Left lung (tissue), 4 donors: ENCODE measurements at regions not wholly inside any gene's neighbourhood (a gene's known extent, or its start where the extent isn't known, plus 50 kb on each side); places are given as distances from the start of the nearest gene placed in this dataset.

Source experiments
- ATAC-seq: fragments of 200-7000 bp; cut with Tn5 transposase; one replicate; pipeline ENCODE4 v1.9.1; 2020; ENCODE audit warnings: moderate library complexity
- DNase-seq, 4 donors: peaks; one replicate each; pipeline ENCODE4 v3.0.0-alpha.2; 2013 to 2020
- H3K27ac ChIP-seq, 2 donors: fragments of 200-600 bp; sonication (generic) in 1 of 2; one replicate each; pipeline versions ENCODE4 v1.5.0 to v1.8.0; 2020 to 2021
- H3K27me3 ChIP-seq, 2 donors: fragments of 200-600 bp; sonication (generic) in 1 of 2; one replicate each; pipeline versions ENCODE4 v1.5.0 to v1.8.0; 2020 to 2021
- H3K36me3 ChIP-seq, 2 donors: fragments of 200-600 bp; sonication (generic) in 1 of 2; one replicate each; pipeline versions ENCODE4 v1.5.0 to v1.8.0; 2020 to 2021
- H3K4me1 ChIP-seq, 2 donors: fragments of 200-600 bp; one replicate each; pipeline ENCODE4 v1.8.0; 2021
- H3K4me3 ChIP-seq, 2 donors: fragments of 200-600 bp; sonication (generic) in 1 of 2; one replicate each; pipeline versions ENCODE4 v1.5.0 to v1.8.0; 2020 to 2021; ENCODE audit warnings: mild to moderate bottlenecking in 1 of 2
- H3K9me3 ChIP-seq, 2 donors: fragments of 200-600 bp; sonication (generic) in 1 of 2; one replicate each; pipeline versions ENCODE4 v1.5.0 to v1.8.0; 2020 to 2021
- intact Hi-C, 2 donors: fragments of 100-400 bp; cut with DNase I; formaldehyde crosslinking; loops; one replicate each; pipeline versions ENCODE4 v1.11.2 to v1.14.2; 2022
- TF ChIP-seq, protein P1 (sequence below), 2 donors: fragments of 200-600 bp; sonication (generic) in 1 of 2; IDR thresholded peaks; one replicate each; pipeline versions ENCODE4 v1.5.0 to v1.8.0; 2021; ENCODE audit warnings: antibody characterized with exemption in 2 of 2
- donor health status: DM: no; HTN: yes; CAD: no.
- donor health status: DM: no; HTN: no; CAD: no.

DNA sequence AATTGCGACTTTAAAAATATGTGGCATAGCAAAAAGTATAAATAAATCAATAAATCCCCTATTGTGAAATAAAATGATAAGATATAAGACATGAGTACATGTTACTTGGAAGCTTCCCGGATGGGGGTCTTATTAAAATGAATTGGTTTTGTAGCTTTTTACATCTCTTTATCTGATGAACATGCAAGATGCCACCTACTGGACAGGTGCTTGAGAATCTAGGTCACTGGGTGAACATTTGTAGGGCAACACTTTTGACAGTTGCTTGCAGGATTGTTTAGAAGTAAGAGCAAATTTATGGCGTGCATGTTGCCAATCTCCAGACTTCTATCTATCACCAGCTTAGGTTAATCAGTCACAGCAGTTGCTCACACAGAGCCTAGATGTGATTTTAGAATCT is 362.7 kb upstream of the SUCLG2 start:
- ATAC-seq (no peak), DNase-seq (no peak)
- Histone ChIP-seq H3K4me1 (no peaks in the 10 kb centered on the region), H3K27me3 (no peaks in the 10 kb centered on the region), H3K27ac (no peak overlapping the region), H3K9me3 (no peaks in the 10 kb centered on the region), H3K36me3 (no peaks in the 10 kb centered on the region), H3K4me3 (no peak overlapping the region)
- intact Hi-C loops: no loop called here
- TF ChIP-seq, protein P1, sequence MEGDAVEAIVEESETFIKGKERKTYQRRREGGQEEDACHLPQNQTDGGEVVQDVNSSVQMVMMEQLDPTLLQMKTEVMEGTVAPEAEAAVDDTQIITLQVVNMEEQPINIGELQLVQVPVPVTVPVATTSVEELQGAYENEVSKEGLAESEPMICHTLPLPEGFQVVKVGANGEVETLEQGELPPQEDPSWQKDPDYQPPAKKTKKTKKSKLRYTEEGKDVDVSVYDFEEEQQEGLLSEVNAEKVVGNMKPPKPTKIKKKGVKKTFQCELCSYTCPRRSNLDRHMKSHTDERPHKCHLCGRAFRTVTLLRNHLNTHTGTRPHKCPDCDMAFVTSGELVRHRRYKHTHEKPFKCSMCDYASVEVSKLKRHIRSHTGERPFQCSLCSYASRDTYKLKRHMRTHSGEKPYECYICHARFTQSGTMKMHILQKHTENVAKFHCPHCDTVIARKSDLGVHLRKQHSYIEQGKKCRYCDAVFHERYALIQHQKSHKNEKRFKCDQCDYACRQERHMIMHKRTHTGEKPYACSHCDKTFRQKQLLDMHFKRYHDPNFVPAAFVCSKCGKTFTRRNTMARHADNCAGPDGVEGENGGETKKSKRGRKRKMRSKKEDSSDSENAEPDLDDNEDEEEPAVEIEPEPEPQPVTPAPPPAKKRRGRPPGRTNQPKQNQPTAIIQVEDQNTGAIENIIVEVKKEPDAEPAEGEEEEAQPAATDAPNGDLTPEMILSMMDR (IDR thresholded peaks at IDR 0.05): no peak

DNA sequence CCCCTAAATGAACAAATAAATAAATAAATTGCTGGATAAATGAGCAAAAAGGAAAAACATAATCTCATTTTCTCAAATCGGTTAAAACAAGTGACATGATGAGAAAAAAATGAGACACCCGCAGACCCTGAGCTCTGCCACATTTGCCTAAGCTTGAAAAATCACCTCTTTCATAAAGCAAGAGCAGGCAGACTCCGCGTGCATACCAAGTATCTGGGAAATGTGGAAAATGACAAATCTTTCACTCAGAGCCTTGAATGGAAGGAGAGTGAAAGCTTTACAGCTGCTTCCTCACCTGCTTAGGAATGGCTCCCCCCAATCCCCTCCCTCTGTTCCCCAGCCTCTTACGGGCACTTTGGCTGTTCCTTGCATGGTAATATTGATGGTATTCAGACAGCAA is 355.5 kb upstream of the SUCLG2 start:
- DNase-seq (no peak), ATAC-seq (no peak)
- no peaks in the 10 kb centered on the region for H3K9me3 ChIP-seq
- intact Hi-C loops: no loop called here
- no peak overlapping the region for H3K27ac ChIP-seq
- no peak overlapping the region for H3K4me3 ChIP-seq
- peaks cover 11 to 41% of the 10 kb centered on the region in 2 donors for H3K27me3 ChIP-seq
- no peaks in the 10 kb centered on the region for H3K36me3 ChIP-seq
- TF ChIP-seq, protein P1 (IDR thresholded peaks at IDR 0.05): no peak
- no peaks in the 10 kb centered on the region for H3K4me1 ChIP-seq

GRCh38 chr3:68007621-68008226 is 353.3 kb upstream of the SUCLG2 start:
- H3K4me3 ChIP-seq: peak overlapping the region in 1 of 2 donors; percentile 8
- no peak overlapping the region for H3K27ac ChIP-seq
- no peaks in the 10 kb centered on the region for H3K36me3 ChIP-seq
- DNase-seq: peak in 1 of 4 donors; percentile 65
- H3K4me1 ChIP-seq: no peaks in the 10 kb centered on the region
- peak; percentile 14 for ATAC-seq
- H3K9me3 ChIP-seq: no peaks in the 10 kb centered on the region
- intact Hi-C loops: no loop called here
- peaks cover 11 to 49% of the 10 kb centered on the region in 2 donors for H3K27me3 ChIP-seq
- TF ChIP-seq, protein P1 (IDR thresholded peaks at IDR 0.05): no peak

DNA sequence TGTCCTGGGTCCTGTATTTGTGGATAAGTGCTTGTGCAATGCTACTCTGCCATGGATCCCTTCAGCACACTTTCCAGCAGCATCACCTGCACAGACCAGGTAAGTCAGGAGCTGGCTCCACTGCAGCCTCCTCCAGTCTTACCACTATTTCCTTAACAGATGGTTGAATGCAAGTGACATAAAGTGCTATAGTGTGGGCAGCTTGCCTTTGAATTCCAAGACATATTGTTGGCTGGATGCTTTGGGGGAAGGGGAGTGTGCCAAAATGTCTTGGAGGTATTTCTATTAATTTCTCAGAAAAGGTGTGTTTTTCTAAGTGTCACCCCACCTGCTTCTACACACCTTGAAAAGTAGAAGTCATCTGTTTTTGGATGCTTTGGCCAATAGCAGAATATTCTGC is 352.2 kb upstream of the SUCLG2 start:
- no peak for ATAC-seq
- no peaks in the 10 kb centered on the region for H3K9me3 ChIP-seq
- intact Hi-C loops: no loop called here
- H3K4me3 ChIP-seq: no peak overlapping the region
- no peak for DNase-seq
- no peaks in the 10 kb centered on the region for H3K4me1 ChIP-seq
- H3K27ac ChIP-seq: no peak overlapping the region
- TF ChIP-seq, protein P1 (IDR thresholded peaks at IDR 0.05): no peak
- peaks cover 11 to 49% of the 10 kb centered on the region in 2 donors for H3K27me3 ChIP-seq
- H3K36me3 ChIP-seq: no peaks in the 10 kb centered on the region

- no peak for ATAC-seq
- Histone ChIP-seq H3K27ac (no peak overlapping the region), H3K36me3 (no peaks in the 10 kb centered on the region), H3K4me3 (no peak overlapping the region), H3K4me1 (no peaks in the 10 kb centered on the region), H3K27me3 (peaks cover 11 to 49% of the 10 kb centered on the region in 2 donors), H3K9me3 (peaks cover 0 to 4% of the 10 kb centered on the region in 2 donors)
- no peak for DNase-seq
- TF ChIP-seq, protein P1 (IDR thresholded peaks at IDR 0.05): no peak
- intact Hi-C loops: no loop called here
Measured at GRCh38 chr3:68004091-68004490, 349.7 kb upstream of the SUCLG2 start.
